Epithelial cell of prostate (primary cell): ENCODE measurements at regions not wholly inside any gene's neighbourhood (a gene's known extent, or its start where the extent isn't known, plus 50 kb on each side); places are given as distances from the start of the nearest gene placed in this dataset.
"Not testable (repeated sequence)": the region's sequence is repeated elsewhere in the genome, so short reads cannot be mapped to it uniquely, and the experiment has no call there.

Experiments used
- DNase-seq: peaks from one replicate; pipeline ENCODE4 v3.0.0-alpha.2; 2011; ENCODE audit warnings: low read depth, low spot score
- H3K27ac ChIP-seq: fragments of 450-650 bp; 2 replicates; pipeline ENCODE4 v1.5.1; 2017; ENCODE audit warnings: mild to moderate bottlenecking

- DNase-seq = no peak
- H3K27ac ChIP-seq = no peak overlapping the region
Observed at GRCh38 chr2:103166456-103167324, 404.9 kb downstream of the TMEM182 start.

GRCh38 chr2:103167599-103167998 is 405.8 kb downstream of the TMEM182 start:
- H3K27ac ChIP-seq = no peak overlapping the region
- no peak for DNase-seq

GRCh38 chr2:103169861-103170260 is 408.0 kb downstream of the TMEM182 start:
- DNase-seq = no peak
- H3K27ac ChIP-seq = peak overlapping the region; percentile 21

GRCh38 chr2:103172821-103173220 is 411.0 kb downstream of the TMEM182 start:
- no peak for DNase-seq
- no peak overlapping the region for H3K27ac ChIP-seq

GRCh38 chr2:103174711-103175110 is 412.9 kb downstream of the TMEM182 start:
- DNase-seq = no peak
- H3K27ac ChIP-seq = no peak overlapping the region

- no peak overlapping the region for H3K27ac ChIP-seq
- DNase-seq = no peak
Observed at GRCh38 chr2:103176294-103176915, 414.6 kb downstream of the TMEM182 start.

GRCh38 chr2:103179798-103180197 is 418.0 kb downstream of the TMEM182 start:
- DNase-seq = no peak
- no peak overlapping the region for H3K27ac ChIP-seq

GRCh38 chr2:103183061-103183460 is 421.2 kb downstream of the TMEM182 start:
- DNase-seq = no peak
- H3K27ac ChIP-seq = no peak overlapping the region

GRCh38 chr2:103196802-103197201 is 435.0 kb downstream of the TMEM182 start:
- H3K27ac ChIP-seq = no peak overlapping the region
- no peak for DNase-seq

- not testable (repeated sequence) for DNase-seq, H3K27ac ChIP-seq
Observed at GRCh38 chr2:103200774-103201173, 438.9 kb downstream of the TMEM182 start.

- no peak for DNase-seq
- no peak overlapping the region for H3K27ac ChIP-seq
Observed at GRCh38 chr2:103208916-103209315, 447.1 kb downstream of the TMEM182 start.

GRCh38 chr2:103213028-103213542 is 451.3 kb downstream of the TMEM182 start:
- no peak overlapping the region for H3K27ac ChIP-seq
- no peak for DNase-seq

GRCh38 chr2:103218516-103218915 is 456.7 kb downstream of the TMEM182 start:
- H3K27ac ChIP-seq = no peak overlapping the region
- DNase-seq = no peak

GRCh38 chr2:103219398-103219797 is 457.6 kb downstream of the TMEM182 start:
- no peak for DNase-seq
- H3K27ac ChIP-seq = no peak overlapping the region

GRCh38 chr2:103222969-103223368 is 461.1 kb downstream of the TMEM182 start:
- DNase-seq = no peak
- no peak overlapping the region for H3K27ac ChIP-seq

- no peak overlapping the region for H3K27ac ChIP-seq
Observed at GRCh38 chr2:103230796-103231195, 469.0 kb downstream of the TMEM182 start.

GRCh38 chr2:103232865-103233264 is 471.0 kb downstream of the TMEM182 start:
- H3K27ac ChIP-seq = no peak overlapping the region
- DNase-seq = no peak

More at GRCh38 chr2:103230796-103231195, 469.0 kb downstream of the TMEM182 start:
- DNase-seq = no peak

GRCh38 chr2:103233691-103234090 is 471.9 kb downstream of the TMEM182 start:
- no peak overlapping the region for H3K27ac ChIP-seq
- DNase-seq = no peak

- no peak for DNase-seq
- H3K27ac ChIP-seq = no peak overlapping the region
Observed at GRCh38 chr2:103235283-103235682, 473.5 kb downstream of the TMEM182 start.

GRCh38 chr2:103249462-103249861 is 487.6 kb downstream of the TMEM182 start:
- DNase-seq = no peak
- no peak overlapping the region for H3K27ac ChIP-seq

GRCh38 chr2:103252781-103253180 is 490.9 kb downstream of the TMEM182 start:
- no peak overlapping the region for H3K27ac ChIP-seq
- no peak for DNase-seq
